Stimulated activated CD8-positive, alpha-beta memory T cell treated with anti-CD3 and anti-CD28 coated beads, Interleukin-15, amount 100 ng/mL, for 48 hours (primary cell): ENCODE measurements at regions not wholly inside any gene's neighbourhood (a gene's known extent, or its start where the extent isn't known, plus 50 kb on each side); places are given as distances from the start of the nearest gene placed in this dataset.
A peak's percentile ranks its signal among the peaks of the same experiment; 100 is the strongest.

Experiments
- DNase-seq, 2 donors: peaks; one replicate each; pipeline ENCODE4 v3.0.0-alpha.2; 2020; ENCODE audit warnings: low read depth in 2 of 2

GRCh38 chr13:40384976-40385857 is 281.2 kb downstream of the FOXO1 start:
- DNase-seq = no peak

GRCh38 chr13:40385858-40386180 is 280.6 kb downstream of the FOXO1 start:
- no peak for DNase-seq

- DNase-seq = no peak
Measured at GRCh38 chr13:40386586-40386985, 279.9 kb downstream of the FOXO1 start.

- DNase-seq = no peak
Measured at GRCh38 chr13:40387775-40388174, 278.7 kb downstream of the FOXO1 start.

- DNase-seq = peak; percentile 71 to 74
Measured at GRCh38 chr13:40388617-40389016, 277.8 kb downstream of the FOXO1 start.

GRCh38 chr13:40389081-40389641 is 277.3 kb downstream of the FOXO1 start:
- DNase-seq = peak in 1 of 2 donors; percentile 15

GRCh38 chr13:40390401-40390916 is 276.0 kb downstream of the FOXO1 start:
- DNase-seq = no peak

GRCh38 chr13:40391788-40392187 is 274.7 kb downstream of the FOXO1 start:
- no peak for DNase-seq

GRCh38 chr13:40394304-40394985 is 272.0 kb downstream of the FOXO1 start:
- no peak for DNase-seq

GRCh38 chr13:40398065-40398464 is 268.4 kb downstream of the FOXO1 start:
- DNase-seq = no peak

- DNase-seq = no peak
Measured at GRCh38 chr13:40399756-40400155, 266.7 kb downstream of the FOXO1 start.

- peak; percentile 35 to 63 for DNase-seq
Measured at GRCh38 chr13:40401911-40402776, 264.3 kb downstream of the FOXO1 start.

- DNase-seq = no peak
Measured at GRCh38 chr13:40402931-40403431, 263.5 kb downstream of the FOXO1 start.

- no peak for DNase-seq
Measured at GRCh38 chr13:40403509-40404241, 262.8 kb downstream of the FOXO1 start.

GRCh38 chr13:40404407-40404806 is 262.0 kb downstream of the FOXO1 start:
- DNase-seq = no peak

GRCh38 chr13:40404967-40405716 is 261.3 kb downstream of the FOXO1 start:
- no peak for DNase-seq

GRCh38 chr13:40406405-40407120 is 259.9 kb downstream of the FOXO1 start:
- DNase-seq = no peak

- DNase-seq = no peak
Measured at GRCh38 chr13:40407567-40407966, 258.9 kb downstream of the FOXO1 start.

GRCh38 chr13:40408602-40409001 is 257.8 kb downstream of the FOXO1 start:
- DNase-seq = no peak
